ENCODE measurements at regions not wholly inside any gene's neighbourhood (a gene's known extent, or its start where the extent isn't known, plus 50 kb on each side); places are given as distances from the start of the nearest gene placed in this dataset.
"Not testable (repeated sequence)": the region's sequence is repeated elsewhere in the genome, so short reads cannot be mapped to it uniquely, and the experiment has no call there.

DNA sequence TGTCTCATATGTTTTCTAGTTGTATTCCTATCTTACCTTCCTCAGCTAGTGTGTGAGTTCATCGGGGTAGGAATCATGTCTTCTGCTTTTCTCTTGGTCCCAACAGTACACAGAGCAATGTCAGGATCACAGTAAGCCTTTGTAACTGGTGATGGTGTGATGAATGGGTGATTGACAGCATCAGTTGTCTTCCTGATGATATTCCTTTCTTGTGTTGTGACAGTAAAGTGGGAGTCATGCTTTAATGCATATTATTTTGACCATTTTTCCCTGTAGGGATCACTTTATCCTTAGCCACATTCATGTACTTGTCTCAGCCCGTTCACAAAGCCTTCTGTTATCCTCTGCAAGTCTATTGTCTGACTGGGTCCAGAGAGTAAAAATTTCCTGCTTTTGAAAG is 501.7 kb downstream of the UTRN start:
- TF ChIP-seq, protein P1, sequence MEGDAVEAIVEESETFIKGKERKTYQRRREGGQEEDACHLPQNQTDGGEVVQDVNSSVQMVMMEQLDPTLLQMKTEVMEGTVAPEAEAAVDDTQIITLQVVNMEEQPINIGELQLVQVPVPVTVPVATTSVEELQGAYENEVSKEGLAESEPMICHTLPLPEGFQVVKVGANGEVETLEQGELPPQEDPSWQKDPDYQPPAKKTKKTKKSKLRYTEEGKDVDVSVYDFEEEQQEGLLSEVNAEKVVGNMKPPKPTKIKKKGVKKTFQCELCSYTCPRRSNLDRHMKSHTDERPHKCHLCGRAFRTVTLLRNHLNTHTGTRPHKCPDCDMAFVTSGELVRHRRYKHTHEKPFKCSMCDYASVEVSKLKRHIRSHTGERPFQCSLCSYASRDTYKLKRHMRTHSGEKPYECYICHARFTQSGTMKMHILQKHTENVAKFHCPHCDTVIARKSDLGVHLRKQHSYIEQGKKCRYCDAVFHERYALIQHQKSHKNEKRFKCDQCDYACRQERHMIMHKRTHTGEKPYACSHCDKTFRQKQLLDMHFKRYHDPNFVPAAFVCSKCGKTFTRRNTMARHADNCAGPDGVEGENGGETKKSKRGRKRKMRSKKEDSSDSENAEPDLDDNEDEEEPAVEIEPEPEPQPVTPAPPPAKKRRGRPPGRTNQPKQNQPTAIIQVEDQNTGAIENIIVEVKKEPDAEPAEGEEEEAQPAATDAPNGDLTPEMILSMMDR (conservative IDR thresholded peaks at IDR 0.05): no peak
- H3K27ac ChIP-seq: no peak overlapping the region

DNA sequence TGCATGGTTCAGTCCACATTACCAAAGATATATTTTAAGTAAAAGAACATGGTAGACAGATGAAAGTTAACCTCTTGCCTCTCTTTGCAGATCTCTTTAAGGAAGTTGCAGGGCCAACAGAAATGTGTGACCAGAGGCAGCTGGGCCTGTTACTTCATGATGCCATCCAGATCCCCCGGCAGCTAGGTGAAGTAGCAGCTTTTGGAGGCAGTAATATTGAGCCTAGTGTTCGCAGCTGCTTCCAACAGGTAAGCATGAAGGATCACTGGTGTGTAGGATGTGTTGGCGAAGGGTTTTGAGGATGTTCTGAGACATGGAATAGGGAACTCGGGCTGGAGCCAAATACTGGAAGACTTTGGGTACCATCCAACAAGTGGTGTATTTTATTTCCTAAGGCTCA is 508.6 kb downstream of the UTRN start:
- TF ChIP-seq, protein P1 (conservative IDR thresholded peaks at IDR 0.05): no peak
- H3K27ac ChIP-seq: no peak overlapping the region

DNA sequence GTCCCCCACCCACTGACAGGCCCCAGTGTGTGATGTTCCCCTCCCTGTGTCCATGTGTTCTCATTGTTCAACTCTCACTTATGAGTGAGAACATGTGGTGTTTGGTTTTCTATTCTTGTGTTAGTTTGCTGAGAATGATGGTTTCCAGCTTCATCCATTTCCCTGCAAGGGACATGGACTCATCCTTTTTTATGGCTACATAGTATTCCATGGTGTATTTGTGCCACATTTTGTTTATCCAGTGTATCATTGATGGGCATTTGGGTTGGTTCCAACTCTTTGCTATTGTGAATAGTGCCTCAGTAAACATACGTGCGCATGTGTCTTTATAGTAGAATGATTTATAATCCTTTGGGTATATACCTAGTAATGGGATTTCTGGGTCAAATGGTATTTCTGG is 509.9 kb downstream of the UTRN start:
- not testable (repeated sequence) for H3K27ac ChIP-seq

DNA sequence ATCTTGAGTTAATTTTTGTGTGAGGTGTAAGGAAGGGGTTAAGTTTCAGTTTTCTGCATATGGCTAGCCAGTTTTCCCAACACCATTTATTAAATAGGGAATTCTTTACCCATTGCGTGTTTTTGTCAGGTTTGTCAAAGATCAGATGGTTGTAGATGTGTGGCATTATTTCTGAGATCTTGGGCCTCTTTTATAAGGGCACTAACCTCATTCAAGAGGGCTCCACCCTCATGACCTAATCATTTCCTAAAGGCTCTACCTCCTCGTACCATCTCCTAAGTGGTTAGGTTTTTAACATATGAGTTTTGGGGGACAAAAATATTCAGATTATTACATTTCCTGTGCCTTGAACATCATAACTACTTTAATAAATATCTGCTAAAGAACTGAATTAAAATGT is 510.9 kb downstream of the UTRN start:
- TF ChIP-seq, protein P1 (conservative IDR thresholded peaks at IDR 0.05): no peak
- H3K27ac ChIP-seq: no peak overlapping the region

DNA sequence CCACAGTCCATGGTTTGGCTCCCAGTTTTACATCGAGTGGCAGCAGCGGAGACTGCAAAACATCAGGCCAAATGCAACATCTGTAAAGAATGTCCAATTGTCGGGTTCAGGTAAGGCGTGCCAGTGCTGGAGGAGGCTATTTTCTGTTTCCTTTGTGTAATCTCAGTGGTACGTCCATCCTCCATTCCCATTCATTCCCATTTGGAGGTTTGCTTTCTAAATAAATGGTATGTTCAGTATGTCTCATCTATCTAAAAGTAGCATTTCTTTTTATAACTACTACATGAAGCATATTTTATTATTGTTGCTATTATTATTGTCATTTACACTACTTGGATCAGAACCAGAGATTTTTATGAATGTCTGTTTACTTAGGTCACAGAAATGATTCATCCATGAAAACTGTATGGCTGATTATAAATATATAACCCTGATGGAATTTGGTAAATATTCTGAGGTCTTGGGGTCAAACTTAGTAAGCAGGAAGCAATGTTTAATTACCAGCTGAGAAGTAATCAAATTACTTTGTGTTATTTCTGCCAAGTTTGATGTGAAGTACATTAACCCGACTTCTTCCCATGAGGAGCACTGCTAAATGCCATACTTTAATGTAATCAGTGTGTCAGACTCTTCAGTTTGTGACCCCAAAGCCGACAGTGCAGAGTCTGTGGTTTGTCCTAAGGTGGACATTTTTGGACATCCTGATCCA is 512.9 kb downstream of the UTRN start:
- TF ChIP-seq, protein P1 (conservative IDR thresholded peaks at IDR 0.05): no peak
- H3K27ac ChIP-seq: no peak overlapping the region

DNA sequence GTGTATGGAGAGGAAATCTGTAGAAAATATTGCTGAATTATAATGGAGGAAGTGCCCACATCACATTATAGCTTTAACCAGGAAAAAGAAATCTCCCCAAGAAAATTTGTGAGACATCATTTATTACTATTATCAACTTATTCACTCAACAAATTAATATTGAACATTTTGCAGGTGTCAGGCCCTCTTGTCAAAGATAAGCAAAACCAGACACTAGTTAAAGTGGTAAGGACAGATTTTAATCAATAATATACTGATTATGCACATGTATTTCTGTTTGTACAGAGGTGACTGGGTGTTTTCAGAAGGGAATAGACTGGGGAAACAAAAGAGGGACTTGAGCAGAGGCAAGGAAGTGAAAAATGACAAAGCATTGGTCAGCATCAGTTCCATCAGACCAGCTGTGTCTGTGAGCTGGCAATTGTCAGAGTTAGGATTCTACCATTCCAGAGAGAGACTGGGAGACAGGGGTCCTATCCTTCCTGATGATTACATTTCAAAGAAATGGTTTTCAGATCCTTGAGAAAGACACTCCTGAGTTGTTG is 519.2 kb downstream of the UTRN start:
- no peak overlapping the region for H3K27ac ChIP-seq
- TF ChIP-seq, protein P1 (conservative IDR thresholded peaks at IDR 0.05): no peak

DNA sequence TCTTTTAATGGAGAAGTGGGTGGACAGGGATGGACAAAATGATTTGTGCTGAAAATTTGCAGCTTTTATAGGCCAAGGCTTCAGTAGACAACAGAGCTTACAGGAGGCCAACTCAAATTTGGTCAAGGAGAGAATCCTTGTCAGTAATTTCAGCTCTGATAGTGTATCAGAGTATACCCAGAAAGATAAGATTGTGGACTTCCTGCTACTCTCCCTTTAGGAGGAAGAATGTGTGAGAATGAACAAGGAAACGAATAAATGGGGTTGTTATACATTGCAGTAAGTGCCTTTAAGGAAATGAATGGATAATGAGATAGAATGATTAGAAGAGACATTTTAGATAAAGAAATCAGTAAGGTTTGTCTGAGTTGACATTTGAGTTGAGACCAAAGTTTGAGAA is 519.9 kb downstream of the UTRN start:
- H3K27ac ChIP-seq: no peak overlapping the region
- TF ChIP-seq, protein P1 (conservative IDR thresholded peaks at IDR 0.05): no peak

DNA sequence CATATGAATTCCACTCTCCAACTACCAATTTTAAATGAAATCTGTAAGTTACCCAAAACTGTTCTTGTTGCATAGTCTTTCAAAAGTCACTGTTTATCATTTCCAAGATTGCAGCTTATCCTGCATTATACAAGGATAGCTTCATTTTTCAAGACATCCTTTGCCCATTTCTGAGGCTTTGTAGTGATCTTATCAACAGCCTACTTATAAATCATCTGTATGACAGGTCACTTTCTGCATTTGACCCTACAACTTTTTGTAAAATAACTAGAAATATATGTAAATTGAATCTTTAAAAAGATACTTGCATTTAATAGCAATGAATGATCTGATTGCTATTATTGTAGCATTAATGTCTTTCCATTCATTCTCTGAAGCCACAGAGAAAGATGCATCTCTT is 521.1 kb downstream of the UTRN start:
- H3K27ac ChIP-seq: no peak overlapping the region
- TF ChIP-seq, protein P1 (conservative IDR thresholded peaks at IDR 0.05): no peak

Measured in VCaP (cell line).